ENCODE measurements at regions not wholly inside any gene's neighbourhood (a gene's known extent, or its start where the extent isn't known, plus 50 kb on each side); places are given as distances from the start of the nearest gene placed in this dataset.

DNA sequence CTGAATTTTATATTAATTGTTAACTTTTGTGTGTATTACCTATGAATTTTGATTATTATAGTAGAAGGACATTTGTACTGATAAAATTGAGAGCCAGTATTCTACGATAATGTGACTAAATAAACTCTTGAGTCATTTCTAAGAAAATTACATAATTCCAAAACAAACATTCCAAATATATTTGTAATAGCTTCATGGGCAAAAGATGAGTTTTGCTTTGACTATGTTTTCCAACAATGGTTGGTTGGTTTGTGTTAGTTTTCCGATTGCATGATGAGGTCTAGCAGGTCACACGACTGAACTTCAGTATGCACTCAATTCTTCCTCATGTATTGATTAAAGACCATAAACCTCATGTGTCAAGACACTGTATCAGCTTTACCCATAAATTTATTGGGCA, 71.7 kb upstream of the WDR75 start:
- DNase-seq (ENCODE audit: low read depth), result peak; percentile 89

DNA sequence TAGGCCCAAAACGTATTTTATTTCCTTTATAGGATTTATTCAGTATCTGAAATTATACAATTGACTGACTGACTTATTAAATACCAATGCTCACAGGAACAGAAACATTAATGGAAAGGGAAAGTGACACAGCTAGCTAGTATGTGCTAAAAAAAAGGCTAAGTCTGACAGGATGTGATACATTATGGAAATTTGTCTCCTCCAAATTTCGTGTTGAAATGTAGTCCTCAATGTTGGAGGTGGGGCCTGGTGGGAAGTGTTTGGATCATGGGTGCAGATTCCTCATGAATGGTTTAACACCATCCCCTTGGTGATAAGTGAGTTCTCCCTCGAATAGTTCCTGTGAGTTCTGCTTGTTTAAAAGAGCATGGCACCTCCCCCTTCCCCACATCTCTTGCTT, 70.6 kb upstream of the WDR75 start:
- DNase-seq (ENCODE audit: low read depth), result peak; percentile 86

DNA sequence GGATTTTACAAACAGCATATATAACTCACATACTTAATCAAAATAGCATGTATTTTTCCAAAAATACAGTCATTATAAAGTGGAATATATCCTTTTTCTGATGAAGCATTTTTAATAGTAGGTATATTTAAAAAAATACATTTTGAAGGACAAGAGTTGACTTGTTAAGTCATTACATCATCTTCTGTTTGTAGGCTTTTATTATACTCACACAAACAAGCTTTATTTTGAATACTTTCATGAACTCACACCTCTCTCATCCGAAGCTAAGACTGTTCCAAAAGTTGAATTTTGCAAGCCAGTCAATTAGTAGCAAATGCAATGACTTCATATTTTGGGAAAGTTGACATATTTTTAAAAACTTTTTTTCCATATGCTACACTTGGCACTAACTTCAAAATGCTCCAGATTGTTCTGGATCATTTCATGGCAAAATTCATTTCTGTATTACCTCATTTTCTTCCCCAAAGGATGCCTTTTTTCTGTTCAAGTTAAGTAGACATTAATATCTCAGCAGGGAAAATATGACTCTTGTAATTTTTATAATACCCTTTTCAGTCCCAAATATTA, 68.5 kb upstream of the WDR75 start:
- no peak for DNase-seq (ENCODE audit: low read depth)

DNA sequence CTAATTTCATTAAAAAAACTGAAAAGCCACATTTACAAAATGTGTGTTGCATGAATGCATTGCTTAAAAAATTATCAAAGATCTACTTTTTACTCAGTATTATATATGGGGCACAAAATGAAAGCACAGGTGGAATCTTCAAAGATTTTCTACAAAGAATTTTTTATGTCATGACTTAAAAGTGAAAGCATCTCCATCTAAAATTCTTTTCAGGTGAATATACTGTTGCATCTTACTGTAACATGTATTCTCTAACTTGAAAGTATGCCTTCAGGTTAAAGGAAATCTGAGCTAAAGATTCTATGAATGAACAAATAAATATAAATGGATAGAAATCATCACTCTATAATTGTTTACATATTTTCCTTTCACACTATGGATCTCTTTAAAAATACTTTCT, 66.8 kb upstream of the WDR75 start:
- DNase-seq (ENCODE audit: low read depth), result peak; percentile 32

DNA sequence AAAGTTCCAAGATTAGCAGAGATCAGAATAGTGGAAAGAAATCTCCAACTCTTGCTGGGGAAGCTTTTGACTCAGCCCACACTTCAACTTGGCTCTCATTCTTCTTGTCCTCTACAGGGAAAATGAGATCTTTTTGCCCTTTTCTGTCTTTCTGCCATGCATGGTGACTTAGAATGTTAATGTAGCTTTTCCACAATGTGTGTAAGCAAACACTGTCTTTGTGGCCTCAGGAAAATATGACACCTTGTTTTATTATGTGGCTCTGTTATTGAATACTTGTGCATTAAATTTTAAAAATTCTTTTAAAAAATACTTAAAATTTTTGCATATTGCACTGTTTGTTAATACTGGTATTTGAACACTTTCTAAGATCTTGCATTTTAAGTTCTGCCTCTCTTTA, 65.4 kb upstream of the WDR75 start:
- no peak for DNase-seq (ENCODE audit: low read depth)

DNA sequence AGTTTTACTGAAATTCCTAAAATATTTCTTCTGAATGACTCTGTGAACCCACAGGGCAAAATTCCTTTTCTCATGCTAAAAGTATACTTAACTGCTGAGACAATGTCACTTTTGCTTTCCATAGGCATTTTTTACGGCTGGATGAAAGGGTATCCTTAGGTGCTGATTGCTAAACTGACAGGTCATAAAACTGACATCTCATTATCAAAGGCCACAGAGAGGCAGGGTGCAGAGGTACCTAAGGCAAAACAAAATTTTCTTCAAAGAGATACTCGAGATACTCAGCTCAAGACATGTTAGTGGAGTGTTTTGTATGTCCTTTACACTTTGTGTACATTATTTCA, 62.0 kb upstream of the WDR75 start:
- DNase-seq (ENCODE audit: low read depth), result peak; percentile 88

DNA sequence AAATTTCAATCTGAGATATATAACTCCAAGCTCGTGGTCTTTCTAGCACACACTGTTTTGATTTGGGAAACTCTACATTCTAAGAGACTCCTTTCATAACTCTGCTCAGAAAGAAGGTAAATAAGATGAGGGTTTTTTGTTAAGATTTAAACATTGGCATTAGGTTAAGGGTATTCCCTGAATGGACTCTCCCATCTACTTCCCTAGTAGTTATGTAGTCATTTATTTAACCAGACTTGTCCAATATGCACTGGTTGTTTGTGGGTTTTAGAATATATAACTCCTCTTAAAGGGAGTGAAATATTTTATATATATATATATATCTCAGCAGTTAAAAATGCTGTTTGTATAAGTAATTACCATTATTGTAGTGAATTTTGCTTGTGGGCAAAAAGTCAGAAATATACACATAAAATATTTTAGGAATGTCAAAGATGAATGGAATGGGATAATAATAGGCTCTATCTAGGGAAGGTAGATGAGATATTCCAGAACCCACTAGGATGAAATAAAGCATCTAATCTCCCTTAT, 61.5 kb upstream of the WDR75 start:
- peak; percentile 65 for DNase-seq (ENCODE audit: low read depth)

DNA sequence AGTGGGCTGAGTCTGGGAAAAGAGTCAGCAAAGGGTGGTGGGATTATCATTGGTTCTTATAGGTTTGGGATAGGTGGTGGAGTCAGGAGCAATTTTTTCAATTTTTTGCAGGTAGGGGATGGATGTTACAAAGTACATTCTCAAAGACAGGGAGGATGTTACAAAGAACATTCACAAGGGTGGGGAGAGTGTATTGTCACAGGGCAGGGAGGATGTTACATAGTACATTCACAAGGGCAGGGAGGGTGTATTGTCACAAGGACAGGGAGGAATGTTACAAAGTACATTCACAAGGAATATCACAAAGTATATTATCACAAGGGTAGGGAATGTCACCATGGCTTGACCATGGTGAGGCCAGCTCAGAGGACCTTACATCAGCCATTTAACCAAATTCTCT, 58.6 kb upstream of the WDR75 start:
- no peak for DNase-seq (ENCODE audit: low read depth)

DNA sequence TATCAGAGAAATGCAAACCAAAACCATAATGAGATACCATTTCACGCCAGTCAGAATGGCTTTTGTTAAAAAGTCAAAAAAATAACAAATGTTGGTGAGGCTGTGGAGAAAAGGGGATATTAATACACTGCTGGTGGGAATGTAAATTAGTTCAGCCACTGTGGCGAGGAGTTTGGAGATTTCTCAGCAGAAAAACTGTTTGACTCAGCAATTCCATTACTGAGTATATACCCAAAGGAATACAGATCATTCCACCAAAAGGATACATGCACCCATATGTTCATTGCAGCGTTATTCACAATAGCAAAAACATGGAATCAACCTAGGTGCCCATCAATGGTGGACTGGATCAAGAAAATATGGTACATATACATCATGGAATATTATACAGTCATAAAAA, 54.5 kb upstream of the WDR75 start:
- no peak for DNase-seq (ENCODE audit: low read depth)

DNA sequence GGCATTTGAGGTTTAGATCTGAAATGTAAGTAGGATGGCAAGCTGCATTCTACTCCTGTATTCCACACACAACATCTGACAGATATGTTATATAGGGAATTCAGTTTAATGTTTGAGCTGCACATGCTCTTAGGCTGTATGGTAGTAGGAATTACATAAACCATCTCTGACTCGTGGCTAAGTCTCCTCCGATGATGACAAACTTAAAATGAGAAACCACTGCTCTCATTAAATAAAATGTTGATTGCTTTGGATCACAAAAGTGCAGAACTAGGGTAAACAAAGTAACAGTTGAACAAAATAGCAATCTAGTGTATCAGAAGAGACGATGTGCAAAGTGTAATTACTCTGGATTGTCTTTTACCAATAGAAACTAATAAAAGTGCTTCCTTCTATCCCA, 50.1 kb upstream of the WDR75 start:
- peak; percentile 23 for DNase-seq (ENCODE audit: low read depth)
